ENCODE measurements at regions not wholly inside any gene's neighbourhood (a gene's known extent, or its start where the extent isn't known, plus 50 kb on each side); places are given as distances from the start of the nearest gene placed in this dataset.

DNA sequence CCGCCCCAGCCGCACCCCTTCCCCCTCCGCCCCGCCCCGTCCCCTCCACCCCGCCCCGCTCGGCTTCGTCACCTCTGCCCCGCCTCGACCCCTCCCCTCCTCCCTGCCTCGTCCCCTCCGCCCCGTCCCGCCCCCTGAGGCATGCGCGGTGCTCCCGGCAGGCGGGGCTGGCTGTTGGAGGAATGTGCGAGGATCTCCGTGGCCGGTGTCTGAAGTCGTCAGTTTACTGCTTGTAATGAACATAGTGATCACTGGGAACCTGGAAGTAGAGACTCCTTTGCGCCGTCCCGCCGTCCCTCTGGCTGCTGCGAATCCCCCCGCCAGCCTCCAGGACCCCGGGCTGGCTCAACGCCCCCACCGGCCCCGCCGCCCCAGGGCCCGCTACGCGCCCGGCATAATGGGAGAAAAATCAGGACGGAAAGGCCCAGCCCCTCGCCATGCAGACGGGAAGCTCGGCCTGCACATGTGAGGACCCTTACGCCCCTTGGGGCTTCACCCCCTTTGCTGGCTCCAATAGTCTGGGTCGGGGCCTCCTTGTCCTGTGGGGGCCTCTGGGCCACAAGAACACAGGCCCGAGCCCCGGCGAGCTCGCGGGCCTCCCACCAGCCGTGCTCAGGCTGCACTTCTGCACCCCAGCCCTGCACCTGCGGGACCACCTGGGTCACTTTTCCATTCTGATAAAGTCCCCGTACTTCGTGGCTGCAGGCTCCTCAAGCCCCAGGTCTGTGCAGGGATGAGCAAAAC, 743.1 kb downstream of the KCNJ18 start:
- no peaks in the 10 kb centered on the region for H3K27me3 ChIP-seq (ENCODE audit: insufficient read depth, low read depth, low read length)
- H3K4me2 ChIP-seq (ENCODE audit: low read length), result no peak overlapping the region
- no peak overlapping the region for H2AFZ ChIP-seq (ENCODE audit: low read depth, low read length)
- H3K4me3 ChIP-seq (ENCODE audit: low read length), result no peak overlapping the region
- no peaks in the 10 kb centered on the region for H3F3A ChIP-seq (ENCODE audit: insufficient read depth, low read length, poor library complexity, severe bottlenecking)
- no peaks in the 10 kb centered on the region for H3K9me2 ChIP-seq (ENCODE audit: insufficient read depth, low read length)
- TF ChIP-seq EP300 (conservative IDR thresholded peaks at IDR 0.05; ENCODE audit: poor library complexity, severe bottlenecking) (no peak), POLR2AphosphoS5 (IDR thresholded peaks at IDR 0.05) (no peak)
- TF ChIP-seq, protein P1, sequence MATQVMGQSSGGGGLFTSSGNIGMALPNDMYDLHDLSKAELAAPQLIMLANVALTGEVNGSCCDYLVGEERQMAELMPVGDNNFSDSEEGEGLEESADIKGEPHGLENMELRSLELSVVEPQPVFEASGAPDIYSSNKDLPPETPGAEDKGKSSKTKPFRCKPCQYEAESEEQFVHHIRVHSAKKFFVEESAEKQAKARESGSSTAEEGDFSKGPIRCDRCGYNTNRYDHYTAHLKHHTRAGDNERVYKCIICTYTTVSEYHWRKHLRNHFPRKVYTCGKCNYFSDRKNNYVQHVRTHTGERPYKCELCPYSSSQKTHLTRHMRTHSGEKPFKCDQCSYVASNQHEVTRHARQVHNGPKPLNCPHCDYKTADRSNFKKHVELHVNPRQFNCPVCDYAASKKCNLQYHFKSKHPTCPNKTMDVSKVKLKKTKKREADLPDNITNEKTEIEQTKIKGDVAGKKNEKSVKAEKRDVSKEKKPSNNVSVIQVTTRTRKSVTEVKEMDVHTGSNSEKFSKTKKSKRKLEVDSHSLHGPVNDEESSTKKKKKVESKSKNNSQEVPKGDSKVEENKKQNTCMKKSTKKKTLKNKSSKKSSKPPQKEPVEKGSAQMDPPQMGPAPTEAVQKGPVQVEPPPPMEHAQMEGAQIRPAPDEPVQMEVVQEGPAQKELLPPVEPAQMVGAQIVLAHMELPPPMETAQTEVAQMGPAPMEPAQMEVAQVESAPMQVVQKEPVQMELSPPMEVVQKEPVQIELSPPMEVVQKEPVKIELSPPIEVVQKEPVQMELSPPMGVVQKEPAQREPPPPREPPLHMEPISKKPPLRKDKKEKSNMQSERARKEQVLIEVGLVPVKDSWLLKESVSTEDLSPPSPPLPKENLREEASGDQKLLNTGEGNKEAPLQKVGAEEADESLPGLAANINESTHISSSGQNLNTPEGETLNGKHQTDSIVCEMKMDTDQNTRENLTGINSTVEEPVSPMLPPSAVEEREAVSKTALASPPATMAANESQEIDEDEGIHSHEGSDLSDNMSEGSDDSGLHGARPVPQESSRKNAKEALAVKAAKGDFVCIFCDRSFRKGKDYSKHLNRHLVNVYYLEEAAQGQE (IDR thresholded peaks at IDR 0.05; ENCODE audit: borderline replicate concordance), result no peak
- H3K36me3 ChIP-seq (ENCODE audit: insufficient read depth, low read length), result no peaks in the 10 kb centered on the region
- no peaks in the 10 kb centered on the region for H3K9me3 ChIP-seq (ENCODE audit: low read length)
- H3K9ac ChIP-seq (ENCODE audit: low read length), result no peak overlapping the region
- no peak overlapping the region for H3K27ac ChIP-seq (ENCODE audit: low read length)
- no peaks in the 10 kb centered on the region for H4K20me1 ChIP-seq (ENCODE audit: insufficient read depth)
- no peaks in the 10 kb centered on the region for H3K79me2 ChIP-seq (replicated peaks; ENCODE audit: insufficient read depth, low read length)

DNA sequence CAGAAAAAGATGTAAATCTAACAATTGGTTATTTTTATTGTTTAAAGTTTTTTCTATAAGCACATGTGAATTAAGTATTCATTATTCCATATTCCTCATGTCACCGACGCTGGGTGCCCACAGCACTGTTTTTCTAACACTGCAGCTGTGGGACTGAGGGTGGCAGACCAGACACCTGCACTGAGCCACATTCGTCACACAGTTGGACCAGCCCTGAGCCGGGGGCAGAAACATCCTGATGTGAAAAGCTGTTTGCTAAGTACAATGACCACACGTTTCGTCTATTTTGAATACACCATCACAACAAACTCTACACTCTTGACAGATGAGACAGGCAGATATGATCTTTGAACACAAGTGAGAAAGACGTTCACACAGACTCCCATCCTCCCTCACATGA, 749.5 kb downstream of the KCNJ18 start:
- Histone ChIP-seq H3K9me3 (ENCODE audit: low read length) (peaks cover 2% of the 10 kb centered on the region), H3K27ac (ENCODE audit: low read length) (no peak overlapping the region), H3K36me3 (ENCODE audit: insufficient read depth, low read length) (no peaks in the 10 kb centered on the region), H3K9ac (ENCODE audit: low read length) (no peak overlapping the region), H3K79me2 (replicated peaks; ENCODE audit: insufficient read depth, low read length) (no peaks in the 10 kb centered on the region), H3K4me3 (ENCODE audit: low read length) (no peak overlapping the region), H3F3A (ENCODE audit: insufficient read depth, low read length, poor library complexity, severe bottlenecking) (no peaks in the 10 kb centered on the region), H2AFZ (ENCODE audit: low read depth, low read length) (no peak overlapping the region), H3K9me2 (ENCODE audit: insufficient read depth, low read length) (no peaks in the 10 kb centered on the region), H3K4me2 (ENCODE audit: low read length) (no peak overlapping the region), H4K20me1 (ENCODE audit: insufficient read depth) (no peaks in the 10 kb centered on the region), H3K27me3 (ENCODE audit: insufficient read depth, low read depth, low read length) (no peaks in the 10 kb centered on the region)
- TF ChIP-seq POLR2AphosphoS5 (IDR thresholded peaks at IDR 0.05) (no peak), TAF1 (IDR thresholded peaks at IDR 0.05; ENCODE audit: low read depth) (no peak), SMC3 (conservative IDR thresholded peaks at IDR 0.05; ENCODE audit: poor library complexity) (no peak), EP300 (conservative IDR thresholded peaks at IDR 0.05; ENCODE audit: poor library complexity, severe bottlenecking) (no peak), EZH2 (IDR thresholded peaks at IDR 0.05; ENCODE audit: borderline replicate concordance, insufficient read depth, low read length, poor library complexity, severe bottlenecking) (no peak), RAD21 (conservative IDR thresholded peaks at IDR 0.05) (no peak), MXI1 (conservative IDR thresholded peaks at IDR 0.05; ENCODE audit: poor library complexity, severe bottlenecking) (no peak)
- TF ChIP-seq, protein P2, sequence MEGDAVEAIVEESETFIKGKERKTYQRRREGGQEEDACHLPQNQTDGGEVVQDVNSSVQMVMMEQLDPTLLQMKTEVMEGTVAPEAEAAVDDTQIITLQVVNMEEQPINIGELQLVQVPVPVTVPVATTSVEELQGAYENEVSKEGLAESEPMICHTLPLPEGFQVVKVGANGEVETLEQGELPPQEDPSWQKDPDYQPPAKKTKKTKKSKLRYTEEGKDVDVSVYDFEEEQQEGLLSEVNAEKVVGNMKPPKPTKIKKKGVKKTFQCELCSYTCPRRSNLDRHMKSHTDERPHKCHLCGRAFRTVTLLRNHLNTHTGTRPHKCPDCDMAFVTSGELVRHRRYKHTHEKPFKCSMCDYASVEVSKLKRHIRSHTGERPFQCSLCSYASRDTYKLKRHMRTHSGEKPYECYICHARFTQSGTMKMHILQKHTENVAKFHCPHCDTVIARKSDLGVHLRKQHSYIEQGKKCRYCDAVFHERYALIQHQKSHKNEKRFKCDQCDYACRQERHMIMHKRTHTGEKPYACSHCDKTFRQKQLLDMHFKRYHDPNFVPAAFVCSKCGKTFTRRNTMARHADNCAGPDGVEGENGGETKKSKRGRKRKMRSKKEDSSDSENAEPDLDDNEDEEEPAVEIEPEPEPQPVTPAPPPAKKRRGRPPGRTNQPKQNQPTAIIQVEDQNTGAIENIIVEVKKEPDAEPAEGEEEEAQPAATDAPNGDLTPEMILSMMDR (IDR thresholded peaks at IDR 0.05; ENCODE audit: poor library complexity, severe bottlenecking), result no peak
- TF ChIP-seq, protein P1 (IDR thresholded peaks at IDR 0.05; ENCODE audit: borderline replicate concordance), result no peak
